NCI-H524 (cell line): ENCODE measurements at regions not wholly inside any gene's neighbourhood (a gene's known extent, or its start where the extent isn't known, plus 50 kb on each side); places are given as distances from the start of the nearest gene placed in this dataset.
"Not testable (repeated sequence)": the region's sequence is repeated elsewhere in the genome, so short reads cannot be mapped to it uniquely, and the experiment has no call there.

Experiments
- DNase-seq, 2 experiments: peaks; one replicate each; lab custom pipeline; 2025; lab: John Stamatoyannopoulos, UW

DNA sequence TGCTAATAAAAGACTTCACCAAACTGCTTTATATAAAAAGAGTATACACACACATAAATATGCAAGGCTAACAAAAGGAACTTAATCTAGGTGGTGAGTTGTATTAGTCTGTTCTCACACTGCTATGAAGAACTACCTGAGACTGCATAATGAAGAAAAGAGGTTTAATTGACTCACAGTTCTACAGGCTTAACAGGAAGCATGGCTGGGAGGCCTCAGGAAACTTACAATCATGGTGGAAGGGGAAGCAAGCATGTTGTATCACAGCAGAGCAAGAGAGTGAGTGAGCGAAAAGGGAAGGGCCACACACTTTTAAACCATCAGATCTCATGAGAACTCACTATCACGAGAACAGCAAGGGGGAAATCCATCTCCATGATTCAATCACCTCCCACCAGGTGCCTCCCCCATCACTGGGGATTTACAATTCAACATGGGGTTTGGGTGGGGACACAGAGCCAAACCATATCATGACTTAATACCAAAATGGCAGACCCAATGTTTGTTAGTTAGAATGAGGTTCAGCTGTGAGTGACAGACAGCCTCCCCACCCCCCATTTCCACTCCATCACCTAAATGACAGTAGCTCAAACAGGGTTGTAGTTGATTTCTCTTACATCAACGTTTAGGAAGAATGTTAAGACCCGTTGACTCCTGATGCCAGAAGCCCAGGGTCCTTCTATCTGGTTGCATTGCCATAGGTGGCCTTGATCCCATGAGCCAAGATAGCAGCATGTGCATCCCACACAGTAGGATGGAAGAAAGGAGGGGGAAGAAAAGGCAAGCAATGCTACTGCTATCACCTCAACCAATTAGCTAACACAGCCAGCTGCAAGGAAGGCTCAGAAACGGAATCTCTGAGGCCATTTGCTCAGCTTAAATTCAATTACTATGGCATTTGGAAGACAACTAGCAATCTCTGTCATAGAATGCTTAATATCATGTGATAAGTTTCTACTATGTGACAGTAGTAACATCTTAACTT lies 77.0 kb downstream of the CCDC71L start:
- no peak for DNase-seq

DNA sequence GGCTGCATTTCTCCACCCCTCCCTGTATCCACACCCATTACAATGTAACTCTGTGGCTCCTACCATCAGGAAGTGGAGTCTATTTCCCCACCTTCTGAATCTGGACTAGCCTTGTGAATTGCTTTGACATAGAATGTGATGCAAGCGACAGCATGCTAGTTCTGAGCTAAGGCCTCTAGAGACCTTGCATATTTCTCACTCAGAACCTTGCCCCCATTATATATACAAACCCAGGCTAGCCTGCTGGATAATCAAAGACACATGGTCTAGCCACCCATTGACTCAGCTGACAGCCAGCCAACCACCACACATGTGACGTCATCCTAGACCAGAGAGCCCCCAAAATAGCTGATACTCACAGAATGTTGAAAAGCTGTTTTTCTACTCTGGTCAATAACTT lies 77.9 kb downstream of the CCDC71L start:
- no peak for DNase-seq

DNA sequence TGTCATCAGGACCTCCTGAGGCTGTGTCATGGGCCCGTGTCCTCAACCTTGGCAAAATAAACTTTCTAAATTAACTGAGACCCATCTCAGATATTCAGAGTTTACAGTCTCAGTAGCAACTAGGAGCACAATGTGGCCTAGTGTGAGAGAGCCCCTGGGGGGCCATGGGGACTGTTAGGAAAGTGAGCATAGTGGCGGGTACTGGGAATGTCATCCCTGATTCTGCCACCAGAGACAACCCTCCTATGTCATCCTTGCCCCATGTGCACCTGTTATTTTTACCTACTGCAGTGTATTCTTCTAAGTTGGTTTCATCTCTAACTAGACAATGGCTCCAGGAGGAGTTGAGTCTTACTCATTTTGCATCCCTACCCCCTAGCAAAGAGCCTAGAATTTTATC lies 78.6 kb downstream of the CCDC71L start:
- no peak for DNase-seq

DNA sequence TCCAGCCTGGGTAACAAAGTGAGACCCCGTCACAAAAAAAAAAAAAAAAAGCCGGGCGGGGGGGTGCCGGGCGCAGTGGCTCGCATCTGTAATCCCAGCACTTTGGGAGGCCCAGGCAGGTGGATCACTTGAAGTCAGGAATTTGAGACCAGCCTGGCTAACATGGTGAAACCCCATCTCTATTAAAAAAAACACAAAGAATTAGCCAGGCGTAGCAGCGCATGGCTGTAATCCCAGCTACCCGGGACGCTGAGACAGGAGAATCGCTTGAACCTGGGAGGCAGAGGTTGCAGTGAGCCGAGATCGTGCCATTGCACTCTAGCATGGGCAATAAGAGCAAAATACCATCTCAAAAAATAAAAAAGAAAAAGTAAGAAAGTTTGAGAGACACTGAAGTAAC lies 81.9 kb downstream of the CCDC71L start:
- DNase-seq: not testable (repeated sequence)

DNA sequence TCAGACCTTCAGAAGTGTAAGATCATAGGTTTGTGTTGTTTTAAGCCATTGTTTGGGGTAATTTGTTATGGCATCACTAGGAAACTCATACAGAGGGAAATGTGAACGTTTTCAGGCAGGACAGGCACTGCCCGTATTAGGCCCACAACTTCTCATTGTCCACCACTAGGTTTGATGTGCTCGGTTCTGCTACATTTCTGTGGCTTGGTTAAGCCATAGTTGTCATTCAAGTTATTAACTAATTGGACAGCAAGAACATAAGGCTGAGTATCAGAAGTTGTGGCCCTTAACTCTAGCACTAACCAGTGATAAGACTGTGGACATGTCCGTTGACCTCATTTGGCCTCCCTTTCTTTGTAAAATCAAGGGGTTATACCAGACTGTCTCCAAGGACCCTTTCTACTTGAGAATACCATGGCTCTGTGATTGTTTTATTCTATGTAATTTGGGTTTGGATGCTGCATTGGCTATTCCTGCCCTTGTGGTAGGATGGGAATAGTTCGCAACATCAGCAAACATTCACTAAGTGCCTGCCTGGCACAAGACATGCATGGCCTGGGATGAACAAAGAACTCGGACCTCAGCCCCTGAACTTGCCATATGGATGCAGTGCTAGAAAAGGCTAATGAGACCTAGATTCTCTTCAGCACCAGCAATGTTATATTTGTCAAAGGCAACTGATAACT lies 85.7 kb downstream of the CCDC71L start:
- DNase-seq: no peak

DNA sequence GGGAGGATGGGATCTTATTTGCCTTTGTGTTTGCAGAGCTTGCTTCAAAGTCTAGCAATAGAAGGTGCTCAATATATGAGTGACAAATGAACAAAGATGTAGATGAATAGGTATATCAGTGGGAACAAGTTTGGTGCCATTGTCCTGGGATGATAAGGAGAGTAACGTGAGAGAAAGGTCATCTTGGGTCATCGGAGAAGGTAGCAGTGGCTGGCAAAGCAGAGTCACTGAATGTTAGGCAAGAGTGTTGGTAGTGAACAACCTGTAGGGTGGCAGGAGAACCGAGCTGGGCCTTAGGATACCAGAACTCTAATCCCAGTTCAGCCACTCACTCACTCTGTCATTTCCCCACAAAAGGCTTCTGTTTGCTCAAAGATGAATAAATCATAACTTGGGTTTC lies 87.2 kb downstream of the CCDC71L start:
- DNase-seq: no peak

DNA sequence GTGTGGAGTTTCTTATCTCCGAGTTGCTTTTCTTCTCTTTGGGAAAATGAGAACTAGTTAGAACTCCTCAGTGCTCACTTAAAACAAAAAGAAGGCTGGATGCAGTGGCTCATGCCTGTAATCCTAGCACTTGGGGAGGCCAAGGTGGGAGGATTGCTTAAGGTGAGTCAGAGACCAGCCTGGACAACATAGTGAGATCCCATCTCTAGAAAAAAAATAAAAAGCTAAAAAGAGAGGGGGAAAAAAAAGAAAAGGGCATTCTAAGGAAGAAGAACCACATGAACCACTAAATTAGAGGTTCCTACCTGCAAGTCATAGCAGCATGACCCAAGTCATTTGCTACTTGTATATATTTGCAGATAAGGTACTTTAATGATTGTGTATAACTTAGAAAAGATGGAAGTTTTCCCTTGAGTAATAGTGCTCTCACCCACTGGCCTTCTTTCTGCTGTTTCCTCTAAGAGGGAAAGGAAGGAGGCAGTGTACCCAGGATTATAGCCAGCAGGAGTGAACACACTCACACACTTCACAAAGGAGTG lies 87.8 kb downstream of the CCDC71L start:
- DNase-seq: no peak

DNA sequence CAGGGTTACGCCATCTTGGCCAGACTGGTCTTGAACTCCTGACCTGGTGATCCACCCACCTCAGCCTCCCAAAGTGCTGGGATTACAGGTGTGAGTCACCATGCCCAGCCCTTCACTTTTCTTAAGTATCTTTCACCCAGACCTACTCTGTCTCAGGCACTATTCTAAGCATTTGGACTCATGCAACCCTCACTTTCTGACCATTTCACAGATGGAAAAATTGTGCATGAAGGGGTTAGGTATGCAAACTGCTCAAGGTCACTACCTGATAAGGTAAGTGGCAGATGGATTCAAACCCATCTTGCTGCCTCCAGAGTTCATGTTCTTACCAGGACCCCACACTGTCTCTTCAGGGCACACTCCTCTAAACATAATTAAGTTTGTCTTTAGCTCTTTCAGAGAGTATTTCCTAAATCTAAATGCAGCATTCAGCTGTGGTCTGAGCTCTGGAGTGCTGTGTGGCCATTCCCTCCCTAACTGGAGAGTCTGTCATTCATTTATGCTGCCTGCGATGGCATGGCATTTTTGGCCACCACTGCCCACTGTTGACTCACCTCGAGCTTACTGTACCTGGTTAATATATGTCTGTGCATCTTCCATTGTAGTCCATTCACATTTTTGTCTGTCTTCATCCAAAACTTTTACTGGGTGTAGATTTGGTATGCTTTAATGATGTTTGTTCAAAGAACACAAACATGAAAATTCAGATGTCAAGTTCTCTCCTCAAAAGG lies 88.4 kb downstream of the CCDC71L start:
- no peak for DNase-seq

DNA sequence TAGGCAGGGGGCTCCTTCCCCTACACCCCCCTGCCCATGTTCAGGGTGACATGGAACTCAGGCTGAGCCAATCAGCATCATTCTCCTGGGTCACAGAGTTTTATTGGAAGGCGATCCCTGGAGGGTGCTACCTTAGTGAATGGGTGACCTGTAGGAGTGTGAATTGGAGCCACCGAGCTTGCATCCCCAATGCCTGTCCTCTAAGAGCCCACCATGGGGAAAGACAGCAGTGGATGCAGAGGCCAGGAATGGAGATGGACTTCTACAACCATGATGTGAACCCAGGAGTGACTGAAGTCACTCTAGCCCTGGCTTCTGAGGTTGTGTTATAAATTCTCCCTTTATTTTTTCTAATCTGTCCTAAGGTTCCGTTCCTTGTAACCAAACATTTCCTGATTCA lies 89.4 kb downstream of the CCDC71L start:
- DNase-seq: no peak

DNA sequence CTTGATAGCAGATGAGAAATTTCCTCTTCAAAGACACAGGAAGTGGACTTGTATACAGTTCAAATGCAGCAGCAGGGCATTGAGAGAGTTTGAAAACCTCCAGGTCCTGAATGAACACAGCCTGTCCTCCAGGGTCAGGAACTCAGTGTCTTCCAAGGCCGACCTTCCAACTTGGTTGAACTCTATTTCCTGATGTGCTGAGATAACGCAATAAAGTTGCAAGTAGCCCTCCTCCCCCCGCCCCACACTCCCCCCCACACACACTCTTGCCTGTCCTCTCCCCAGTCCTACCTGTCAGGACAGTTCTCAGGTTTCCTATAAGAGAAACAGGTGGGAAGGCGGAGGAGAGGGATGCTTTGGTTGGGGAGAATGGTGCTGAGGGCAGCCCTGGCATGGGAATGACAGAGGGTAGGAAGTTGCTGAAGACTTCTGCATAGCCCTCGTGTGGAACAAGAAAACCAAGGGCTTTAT lies 90.0 kb downstream of the CCDC71L start:
- no peak for DNase-seq

DNA sequence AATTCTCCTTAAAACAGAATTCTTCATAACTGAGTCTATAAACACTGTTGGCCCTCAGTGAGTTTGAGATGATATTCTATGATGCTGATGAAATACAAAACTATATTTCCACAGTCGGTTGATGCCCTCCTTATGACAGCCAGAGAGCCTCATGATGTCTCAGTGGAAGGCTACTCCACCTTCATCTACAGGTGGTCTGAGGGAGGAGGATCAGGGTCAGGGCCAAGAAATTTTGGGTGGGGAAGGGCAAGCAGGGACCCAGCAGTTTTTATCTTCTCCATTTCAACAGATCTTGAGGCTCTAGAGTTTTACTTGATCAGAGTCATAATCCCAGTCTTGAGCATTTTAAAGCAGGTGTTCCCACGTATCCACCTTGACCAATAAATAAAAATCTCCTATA lies 90.8 kb downstream of the CCDC71L start:
- DNase-seq: no peak

DNA sequence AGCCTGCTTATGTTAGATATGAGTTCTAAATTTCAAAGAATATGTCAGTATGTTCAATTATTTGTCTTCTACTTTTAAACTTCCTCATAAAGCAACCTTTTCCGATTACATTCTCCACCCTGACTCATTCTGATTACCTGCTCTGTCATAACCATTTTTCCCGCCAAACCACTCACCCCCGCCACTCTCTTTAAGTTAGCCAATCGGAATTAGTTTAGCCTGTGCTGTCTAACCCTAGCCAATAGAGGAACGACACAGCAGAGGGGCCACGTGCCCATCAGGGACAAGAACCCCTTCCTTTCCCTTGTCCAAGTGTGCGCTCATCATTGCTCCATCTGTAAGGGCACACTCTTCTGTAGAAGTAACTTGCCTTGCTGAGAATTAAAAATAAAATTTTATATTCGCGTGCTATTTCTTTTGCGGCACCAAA lies 91.4 kb downstream of the CCDC71L start:
- no peak for DNase-seq

DNA sequence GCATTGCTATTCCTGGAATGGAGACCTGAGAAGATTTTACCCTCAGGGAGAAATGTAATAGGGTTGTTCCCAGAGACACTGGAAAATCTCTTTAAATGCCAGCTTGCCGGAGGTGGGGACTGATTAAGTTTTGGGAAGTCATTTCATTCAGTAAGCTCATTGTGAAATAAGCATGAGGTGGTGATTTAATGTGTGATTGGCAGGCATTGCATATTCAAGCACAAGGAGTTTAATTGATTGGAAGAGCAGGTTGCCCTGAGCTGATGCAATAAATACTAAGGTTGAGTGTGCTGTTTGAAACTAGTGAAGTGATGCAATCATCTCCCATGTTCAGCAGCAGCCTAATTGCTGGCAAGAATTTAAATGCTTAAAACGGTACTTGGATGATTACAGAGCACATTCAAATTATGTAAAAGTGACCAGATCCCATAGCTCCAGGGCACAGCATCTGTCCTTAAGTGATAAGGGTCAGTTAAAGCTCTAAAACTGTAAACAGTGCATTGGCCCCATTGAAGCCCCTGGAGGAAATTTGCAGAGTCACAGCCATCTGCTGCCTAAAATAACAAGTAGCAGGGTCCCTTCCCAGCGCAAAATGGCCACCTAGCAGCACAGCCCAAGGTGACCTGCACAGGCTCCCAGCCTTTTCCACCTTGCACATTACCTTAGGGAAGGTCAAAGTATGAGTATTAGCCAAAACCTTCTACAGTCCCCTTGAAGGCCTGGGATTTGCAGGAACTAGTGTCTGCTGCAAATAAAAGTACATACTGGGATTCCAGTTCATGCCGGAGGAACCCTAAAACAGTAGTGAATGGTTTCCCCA lies 92.1 kb downstream of the CCDC71L start:
- peak; percentile 83 to 89 for DNase-seq

DNA sequence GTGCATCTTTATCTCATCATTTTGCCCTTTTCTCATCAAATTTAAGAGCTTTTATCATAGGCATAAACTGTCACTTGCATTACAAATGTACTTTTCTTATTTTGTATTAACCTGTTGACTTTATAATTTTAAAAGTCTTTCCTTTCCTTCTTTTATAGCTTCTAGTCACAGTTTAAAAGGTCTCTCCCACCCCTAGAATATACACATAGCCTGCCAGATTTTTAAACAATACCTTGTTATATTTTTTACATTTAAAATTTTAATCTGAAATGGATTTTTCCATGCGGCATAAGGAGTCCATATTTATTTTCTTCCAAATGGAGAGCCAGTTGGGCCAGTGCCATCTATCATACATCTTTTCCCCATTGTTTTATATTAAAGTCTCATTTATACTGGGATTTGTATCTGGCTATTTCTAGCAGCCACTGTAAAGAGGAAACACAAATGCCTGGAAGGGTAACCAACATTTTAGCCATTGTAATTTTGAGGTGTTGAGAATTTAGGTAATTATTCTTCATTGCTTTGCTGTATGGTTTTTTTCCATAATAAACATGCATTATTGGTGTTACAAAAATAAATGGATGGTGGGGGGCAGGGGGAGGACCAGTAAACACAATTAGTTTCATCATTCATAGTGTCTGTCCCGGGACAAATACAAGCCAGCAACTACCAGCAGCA lies 92.8 kb downstream of the CCDC71L start:
- no peak for DNase-seq

DNA sequence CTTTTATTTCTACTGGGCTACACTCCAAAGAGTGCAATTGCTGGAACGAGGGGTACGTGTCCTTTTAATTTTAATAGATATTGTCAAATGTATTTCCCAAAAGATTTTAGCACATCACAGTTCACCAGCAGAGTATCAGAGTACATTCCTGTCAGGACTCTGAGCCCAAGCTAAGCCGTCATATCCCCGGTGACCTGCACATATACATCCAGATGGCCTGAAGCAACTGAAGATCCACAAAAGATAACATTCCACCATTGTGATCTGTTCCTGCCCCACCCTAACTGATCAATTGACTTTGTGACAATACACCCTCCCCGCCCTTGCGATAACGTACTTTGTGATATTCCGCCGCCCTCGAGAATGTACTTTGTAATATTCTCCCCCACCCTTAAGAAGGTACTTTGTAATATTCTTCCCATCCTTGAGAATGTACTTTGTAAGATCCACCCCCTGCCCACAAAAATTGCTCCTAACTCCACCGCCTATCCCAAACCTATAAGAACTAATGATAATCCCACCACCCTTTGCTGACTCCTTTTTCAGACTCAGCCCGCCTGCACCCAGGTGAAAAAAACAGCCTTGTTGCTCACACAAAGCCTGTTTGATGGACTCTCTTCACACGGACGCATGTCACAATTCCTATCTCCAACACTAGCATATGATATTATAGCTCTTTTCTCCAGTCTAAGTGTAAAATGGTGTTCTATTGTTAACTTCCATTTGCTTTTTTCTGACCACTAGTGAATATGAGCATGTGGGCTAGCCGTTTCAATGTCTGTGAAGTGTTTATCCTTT lies 93.6 kb downstream of the CCDC71L start:
- DNase-seq: not testable (repeated sequence)

DNA sequence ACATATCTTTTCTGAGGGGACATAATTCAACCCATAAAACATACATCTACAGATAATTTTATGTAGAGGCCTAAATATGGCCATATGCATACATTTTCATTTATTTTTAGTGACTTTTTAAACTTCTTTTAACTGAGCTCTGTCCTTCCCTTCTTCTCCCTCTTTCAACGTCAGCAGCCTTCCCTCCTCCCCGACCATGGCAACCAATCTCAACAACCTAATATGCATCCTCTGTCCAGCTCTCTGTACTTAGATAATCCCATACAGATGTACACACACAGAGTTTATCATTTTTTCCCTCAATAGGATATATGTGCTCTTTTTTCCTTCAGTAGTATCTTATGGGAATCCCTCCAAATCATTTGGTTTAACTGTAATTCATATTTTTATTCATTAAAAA lies 94.3 kb downstream of the CCDC71L start:
- DNase-seq: no peak

DNA sequence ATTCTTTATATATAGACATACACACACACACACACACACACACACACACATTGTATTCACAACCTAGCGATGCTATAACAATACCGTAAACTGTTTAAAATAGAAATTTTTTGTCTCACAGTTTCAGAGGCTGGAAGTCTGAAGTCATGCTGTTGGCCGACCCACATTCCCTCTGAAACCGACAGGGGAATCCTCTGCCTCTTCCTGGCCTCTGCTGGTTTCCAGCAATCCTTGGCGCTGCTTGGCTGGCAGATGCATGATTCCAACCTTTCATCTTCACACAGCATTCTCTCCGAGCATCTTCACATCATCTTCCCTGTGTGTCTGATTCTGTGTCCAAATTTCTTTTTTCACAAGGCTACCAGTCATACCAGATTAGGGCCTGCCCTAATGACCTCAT lies 94.8 kb downstream of the CCDC71L start:
- DNase-seq: no peak

DNA sequence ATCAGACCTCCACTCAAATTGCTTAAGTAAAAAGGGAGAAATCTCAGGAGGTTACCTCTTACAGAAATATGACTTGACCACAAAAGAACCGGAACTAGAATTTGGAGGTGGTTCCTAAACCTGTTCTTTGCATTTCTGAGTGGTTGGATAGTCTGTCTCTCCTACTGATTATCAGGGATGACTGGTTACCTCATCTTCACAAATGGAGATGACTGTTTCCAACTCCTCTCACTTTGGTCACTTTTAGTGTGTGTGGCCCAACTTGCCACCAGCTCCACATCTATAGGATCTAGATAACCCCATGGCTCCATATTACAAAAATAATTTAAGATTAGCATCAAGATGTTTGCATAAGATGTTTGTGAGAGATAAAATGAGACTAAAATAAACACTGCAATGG lies 95.5 kb downstream of the CCDC71L start:
- DNase-seq: no peak

DNA sequence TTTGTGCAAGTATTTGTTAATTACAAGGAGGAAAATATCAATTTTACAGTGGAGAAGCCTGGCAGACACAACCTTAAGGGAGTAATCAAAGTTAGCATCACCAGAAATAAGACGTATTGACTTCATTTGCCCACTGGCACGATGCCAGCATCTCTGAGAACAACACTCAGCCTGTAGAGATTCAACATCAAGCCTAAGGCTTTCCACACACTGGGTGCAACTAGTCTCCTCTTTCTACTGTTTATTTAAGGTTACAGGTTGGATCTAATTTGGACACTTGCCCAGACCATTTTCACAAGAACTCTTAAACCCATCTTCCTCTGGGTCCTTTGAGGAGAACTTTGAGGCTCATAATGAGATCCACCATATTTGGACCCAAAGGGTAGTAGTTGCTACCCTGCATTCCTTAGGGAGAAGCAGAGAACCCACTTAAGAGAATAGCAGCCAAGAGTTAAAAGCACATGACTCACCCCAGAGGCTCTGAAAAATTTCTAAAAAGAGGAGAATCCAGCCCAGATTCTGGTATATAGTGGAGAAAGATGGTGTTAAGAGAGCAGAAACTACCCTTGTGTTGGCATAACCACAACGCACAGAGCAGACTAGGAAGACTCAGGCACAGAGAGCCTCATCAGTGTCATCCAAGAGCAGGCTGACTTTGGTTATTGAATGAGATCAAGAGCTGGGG lies 97.3 kb downstream of the CCDC71L start:
- DNase-seq: no peak
